T-helper 17 cell (primary cell): ENCODE measurements at regions not wholly inside any gene's neighbourhood (a gene's known extent, or its start where the extent isn't known, plus 50 kb on each side); places are given as distances from the start of the nearest gene placed in this dataset.

Experiments used
- ATAC-seq: fragments of 150-1000 bp; cut with Tn5 transposase; 2 replicates; pipeline ENCODE4 v1.10.0; 2021; ENCODE audit warnings: mild to moderate bottlenecking, moderate library complexity
- DNase-seq, 3 donors: peaks; one replicate each; pipeline versions ENCODE4 v3.0.0 to v3.0.0-alpha.2; 2020 to 2021
- H3K9me3 ChIP-seq: one replicate; pipeline ENCODE4 v1.7.0; 2013; ENCODE audit warnings: low read length, mild to moderate bottlenecking; ENCODE audit not compliant: control insufficient read depth, poor library complexity, severe bottlenecking
- H3K27ac Mint-ChIP-seq: one replicate; pipeline ENCODE4 v1.8.0; 2022; ENCODE audit warnings: mild to moderate bottlenecking, moderate library complexity, mixed read lengths
- H3K27me3 Mint-ChIP-seq: one replicate; pipeline ENCODE4 v1.8.0; 2022; ENCODE audit warnings: mixed read lengths
- H3K36me3 Mint-ChIP-seq: one replicate; pipeline ENCODE4 v1.8.0; 2022; ENCODE audit warnings: low read depth, mixed read lengths
- H3K4me1 Mint-ChIP-seq: one replicate; pipeline ENCODE4 v1.8.0; 2022; ENCODE audit warnings: mild to moderate bottlenecking, mixed read lengths
- H3K4me3 Mint-ChIP-seq: one replicate; pipeline ENCODE4 v1.8.0; 2022; ENCODE audit warnings: mild to moderate bottlenecking, moderate library complexity, mixed read lengths

- DNase-seq: no peak
- H3K27me3 Mint-ChIP-seq: peaks cover 19% of the 10 kb centered on the region
- H3K9me3 ChIP-seq: no peaks in the 10 kb centered on the region
- no peak overlapping the region for H3K27ac Mint-ChIP-seq
- no peaks in the 10 kb centered on the region for H3K4me1 Mint-ChIP-seq
- H3K36me3 Mint-ChIP-seq: no peaks in the 10 kb centered on the region
- no peak for ATAC-seq
- no peak overlapping the region for H3K4me3 Mint-ChIP-seq
Observed at GRCh38 chr10:63884426-63884825, 363.2 kb downstream of the REEP3 start.

DNA sequence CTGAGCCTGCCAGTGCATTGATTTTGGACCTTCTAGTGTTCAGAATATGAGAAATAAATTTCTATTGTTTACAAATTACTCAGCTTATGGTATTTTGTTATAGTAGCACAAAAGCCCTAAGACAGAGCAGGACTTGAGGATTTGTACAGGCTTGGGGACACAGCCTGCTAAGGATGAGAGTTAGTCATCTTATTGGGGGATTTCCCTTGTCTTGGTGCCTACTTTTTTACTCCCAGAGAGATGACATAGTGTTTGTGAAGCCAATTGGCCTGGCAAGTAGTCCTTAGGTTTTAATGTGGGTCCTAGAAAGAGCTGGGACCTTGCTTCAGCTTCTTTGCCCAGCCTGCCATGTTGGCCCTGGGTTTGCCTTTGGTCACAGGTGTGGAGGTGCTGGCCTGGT, 364.0 kb downstream of the REEP3 start:
- Mint-ChIP-seq H3K4me3 (no peak overlapping the region), H3K4me1 (no peaks in the 10 kb centered on the region), H3K36me3 (no peaks in the 10 kb centered on the region), H3K27ac (no peak overlapping the region), H3K27me3 (peaks cover 26% of the 10 kb centered on the region)
- no peaks in the 10 kb centered on the region for H3K9me3 ChIP-seq
- ATAC-seq (no peak), DNase-seq (no peak)

DNA sequence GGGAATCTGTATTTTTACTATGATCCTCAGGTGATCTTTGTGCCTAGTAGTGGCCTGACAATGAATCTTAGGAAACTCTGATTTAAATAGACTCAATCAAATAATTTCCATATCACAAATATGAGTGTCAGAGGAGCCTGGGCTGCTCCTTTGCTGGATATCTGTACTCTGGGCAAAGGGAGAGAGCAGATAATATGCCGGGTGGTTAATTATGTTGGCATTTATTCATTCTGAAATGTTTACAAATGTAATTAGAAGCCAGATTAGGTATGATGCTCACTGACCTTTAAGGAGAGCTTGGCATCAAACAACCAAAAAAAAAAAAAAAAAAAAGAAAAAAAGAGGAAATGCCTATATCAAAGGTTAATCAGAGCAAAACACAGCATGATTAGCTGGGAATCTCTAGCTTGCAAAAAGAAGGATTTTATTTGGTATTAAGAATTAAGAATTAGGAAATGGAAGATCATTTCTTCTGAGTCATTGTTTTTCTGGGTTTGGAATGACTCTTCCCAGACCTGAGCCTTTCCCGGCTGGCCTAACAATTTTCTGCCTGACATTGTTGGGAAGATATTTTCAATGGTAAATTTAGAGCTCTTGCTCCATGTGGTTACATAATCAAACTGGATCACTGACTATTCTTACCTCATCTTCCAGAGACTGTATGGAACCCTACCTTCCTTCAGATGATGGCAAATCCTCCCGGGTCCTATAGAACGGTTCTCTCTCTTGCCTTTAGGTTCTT, 365.3 kb downstream of the REEP3 start:
- no peak overlapping the region for H3K27ac Mint-ChIP-seq
- ATAC-seq (no peak), DNase-seq (no peak)

DNA sequence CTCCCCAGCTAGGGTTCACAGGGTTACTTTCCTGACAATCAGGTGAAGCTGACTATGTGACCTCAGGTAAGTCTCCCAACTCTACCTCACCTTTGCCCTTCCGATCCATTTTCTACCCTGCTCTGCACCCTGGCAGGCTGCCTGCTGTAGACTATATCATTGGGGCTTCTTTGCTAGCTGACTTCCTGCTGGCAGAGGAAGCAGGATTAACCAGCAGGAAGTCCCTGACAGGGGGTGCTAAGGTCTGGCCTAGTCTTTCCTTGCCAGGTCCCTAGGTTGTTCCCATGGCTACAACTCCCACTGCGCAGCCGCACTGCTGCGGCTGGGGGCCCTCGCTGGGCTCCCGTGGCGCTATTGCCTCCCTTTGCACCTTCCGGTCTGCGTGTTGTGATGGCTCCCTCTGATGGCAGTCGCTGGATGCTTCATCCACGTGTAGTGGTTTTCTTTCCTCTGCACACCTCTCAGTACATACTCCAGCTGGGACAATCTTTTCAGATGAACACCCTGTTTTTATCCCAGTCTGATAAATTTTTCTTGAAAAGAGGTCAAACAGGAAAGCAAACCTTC, 365.9 kb downstream of the REEP3 start:
- no peak overlapping the region for H3K27ac Mint-ChIP-seq
- no peaks in the 10 kb centered on the region for H3K4me1 Mint-ChIP-seq
- no peaks in the 10 kb centered on the region for H3K36me3 Mint-ChIP-seq
- peaks cover 33% of the 10 kb centered on the region for H3K27me3 Mint-ChIP-seq
- DNase-seq (no peak), ATAC-seq (no peak)
- H3K4me3 Mint-ChIP-seq: no peak overlapping the region
- no peaks in the 10 kb centered on the region for H3K9me3 ChIP-seq

More for the DNA sequence above, 365.3 kb downstream of the REEP3 start:
- no peak overlapping the region for H3K4me3 Mint-ChIP-seq
- no peaks in the 10 kb centered on the region for H3K36me3 Mint-ChIP-seq
- H3K9me3 ChIP-seq: no peaks in the 10 kb centered on the region
- no peaks in the 10 kb centered on the region for H3K4me1 Mint-ChIP-seq
- peaks cover 33% of the 10 kb centered on the region for H3K27me3 Mint-ChIP-seq

- Mint-ChIP-seq H3K4me1 (no peaks in the 10 kb centered on the region), H3K4me3 (no peak overlapping the region), H3K36me3 (no peaks in the 10 kb centered on the region), H3K27ac (no peak overlapping the region), H3K27me3 (peaks cover 36% of the 10 kb centered on the region)
- DNase-seq (no peak), ATAC-seq (no peak)
- H3K9me3 ChIP-seq: no peaks in the 10 kb centered on the region
Observed at GRCh38 chr10:63887600-63888370, 366.6 kb downstream of the REEP3 start.

- no peaks in the 10 kb centered on the region for H3K9me3 ChIP-seq
- DNase-seq (no peak), ATAC-seq (no peak)
- no peaks in the 10 kb centered on the region for H3K4me1 Mint-ChIP-seq
- H3K36me3 Mint-ChIP-seq: peaks cover 2% of the 10 kb centered on the region
- H3K27ac Mint-ChIP-seq: no peak overlapping the region
- no peak overlapping the region for H3K4me3 Mint-ChIP-seq
- peaks cover 51% of the 10 kb centered on the region for H3K27me3 Mint-ChIP-seq
Observed at GRCh38 chr10:63889803-63890202, 368.6 kb downstream of the REEP3 start.

- H3K4me1 Mint-ChIP-seq: no peaks in the 10 kb centered on the region
- no peak overlapping the region for H3K4me3 Mint-ChIP-seq
- peaks cover 55% of the 10 kb centered on the region for H3K27me3 Mint-ChIP-seq
- H3K36me3 Mint-ChIP-seq: peaks cover 2% of the 10 kb centered on the region
- no peak for ATAC-seq
- H3K9me3 ChIP-seq: no peaks in the 10 kb centered on the region
- no peak overlapping the region for H3K27ac Mint-ChIP-seq
- DNase-seq: no peak
Observed at GRCh38 chr10:63896992-63897391, 375.8 kb downstream of the REEP3 start.

GRCh38 chr10:63899673-63900300, 378.6 kb downstream of the REEP3 start:
- ATAC-seq (no peak), DNase-seq (no peak)
- no peaks in the 10 kb centered on the region for H3K36me3 Mint-ChIP-seq
- no peaks in the 10 kb centered on the region for H3K4me1 Mint-ChIP-seq
- H3K4me3 Mint-ChIP-seq: no peak overlapping the region
- H3K9me3 ChIP-seq: no peaks in the 10 kb centered on the region
- H3K27ac Mint-ChIP-seq: no peak overlapping the region
- H3K27me3 Mint-ChIP-seq: peaks cover 42% of the 10 kb centered on the region

- Mint-ChIP-seq H3K36me3 (no peaks in the 10 kb centered on the region), H3K27me3 (peaks cover 29% of the 10 kb centered on the region), H3K27ac (no peak overlapping the region), H3K4me3 (no peak overlapping the region), H3K4me1 (no peaks in the 10 kb centered on the region)
- H3K9me3 ChIP-seq: no peaks in the 10 kb centered on the region
- DNase-seq: no peak
- no peak for ATAC-seq
Observed at GRCh38 chr10:63901228-63901627, 380.0 kb downstream of the REEP3 start.

DNA sequence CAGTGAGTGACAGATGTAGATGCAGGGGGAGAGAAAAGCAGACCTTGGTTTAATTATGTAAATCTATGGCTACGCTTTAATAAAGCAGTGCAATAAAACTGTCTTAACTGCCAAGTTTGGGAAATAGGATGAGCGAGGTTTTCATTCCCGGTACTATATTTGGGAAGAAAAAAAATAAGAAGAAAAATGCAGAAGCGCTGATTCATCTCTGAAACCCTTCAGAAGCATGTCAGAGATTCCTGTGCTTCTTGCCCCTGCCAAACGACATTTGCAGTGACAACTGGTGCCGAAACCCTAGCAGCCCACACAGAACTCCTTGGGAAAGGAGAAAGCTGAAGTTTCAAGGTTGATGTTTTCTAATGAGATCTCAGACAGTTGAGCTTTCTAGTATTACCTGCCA, 380.7 kb downstream of the REEP3 start:
- Mint-ChIP-seq H3K4me1 (no peaks in the 10 kb centered on the region), H3K36me3 (no peaks in the 10 kb centered on the region), H3K27ac (no peak overlapping the region), H3K27me3 (peaks cover 29% of the 10 kb centered on the region), H3K4me3 (no peak overlapping the region)
- DNase-seq: no peak
- no peak for ATAC-seq
- H3K9me3 ChIP-seq: no peaks in the 10 kb centered on the region

DNA sequence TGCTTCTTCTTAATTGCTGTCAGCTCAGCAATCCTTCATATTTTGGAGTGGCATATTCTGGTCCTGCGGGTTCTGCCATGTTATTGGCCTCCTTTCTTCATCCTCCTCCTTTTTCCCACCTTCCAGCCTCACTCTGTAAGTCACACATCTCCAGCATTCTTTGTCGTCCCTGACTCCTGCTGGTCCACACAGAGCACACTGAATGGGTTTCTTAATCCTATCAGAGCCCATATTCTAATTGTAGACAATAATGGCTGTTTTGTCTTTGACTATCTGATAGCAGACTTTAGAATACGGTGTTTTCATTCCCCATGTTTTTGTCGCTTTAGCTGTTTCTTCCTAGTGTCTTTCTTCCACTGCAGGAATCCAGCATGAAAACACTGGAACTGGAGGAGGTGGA, 389.6 kb downstream of the REEP3 start:
- H3K4me3 Mint-ChIP-seq: no peak overlapping the region
- ATAC-seq (no peak), DNase-seq (no peak)
- H3K27me3 Mint-ChIP-seq: peaks cover 33% of the 10 kb centered on the region
- no peak overlapping the region for H3K27ac Mint-ChIP-seq
- H3K9me3 ChIP-seq: no peaks in the 10 kb centered on the region
- no peaks in the 10 kb centered on the region for H3K4me1 Mint-ChIP-seq
- no peaks in the 10 kb centered on the region for H3K36me3 Mint-ChIP-seq

DNA sequence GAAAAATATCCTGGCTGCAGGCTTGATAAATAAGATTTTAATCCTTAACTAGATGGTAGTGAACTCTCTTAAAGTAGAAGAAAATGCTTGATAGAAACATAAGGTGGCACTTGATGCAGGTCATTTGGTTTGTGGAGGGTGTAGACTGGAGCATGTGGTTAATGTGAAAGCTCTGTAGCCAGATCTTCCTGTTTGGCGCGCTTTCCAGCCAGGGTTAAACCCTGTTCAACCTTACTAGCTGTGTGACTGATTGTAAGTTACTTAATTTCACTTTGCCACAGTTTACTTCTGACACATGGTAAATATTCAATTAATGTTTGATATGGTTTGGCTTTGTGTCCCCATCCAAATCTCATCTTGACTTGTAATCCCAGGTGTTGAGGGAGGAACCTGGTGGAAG, 394.0 kb downstream of the REEP3 start:
- no peaks in the 10 kb centered on the region for H3K4me1 Mint-ChIP-seq
- no peak for ATAC-seq
- H3K27me3 Mint-ChIP-seq: peaks cover 35% of the 10 kb centered on the region
- H3K9me3 ChIP-seq: no peaks in the 10 kb centered on the region
- H3K4me3 Mint-ChIP-seq: no peak overlapping the region
- no peaks in the 10 kb centered on the region for H3K36me3 Mint-ChIP-seq
- DNase-seq: no peak
- no peak overlapping the region for H3K27ac Mint-ChIP-seq

DNA sequence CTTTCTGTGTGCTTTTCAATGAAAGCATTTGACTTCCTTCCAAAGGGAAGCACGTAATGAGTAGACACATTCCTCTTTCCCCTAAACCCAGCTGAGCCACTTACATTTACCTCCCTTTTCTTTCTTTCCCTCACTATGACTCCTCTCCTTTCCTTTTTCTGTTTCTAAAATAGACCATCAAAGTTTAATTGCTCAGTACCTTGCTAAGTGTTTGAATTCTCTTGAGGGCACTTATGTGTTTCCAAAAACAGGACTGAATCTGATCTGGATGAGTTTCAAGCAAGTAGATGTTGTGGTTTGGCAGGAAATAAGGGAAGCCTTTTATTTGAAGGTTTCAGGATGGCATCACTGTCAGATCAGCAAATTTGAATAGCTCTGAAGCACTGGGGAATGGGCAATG, 396.2 kb downstream of the REEP3 start:
- Mint-ChIP-seq H3K4me3 (no peak overlapping the region), H3K36me3 (no peaks in the 10 kb centered on the region), H3K27ac (no peak overlapping the region), H3K4me1 (no peaks in the 10 kb centered on the region), H3K27me3 (peaks cover 46% of the 10 kb centered on the region)
- no peak for DNase-seq
- ATAC-seq: no peak
- no peaks in the 10 kb centered on the region for H3K9me3 ChIP-seq
